HEK293T (cell line): ENCODE measurements at regions not wholly inside any gene's neighbourhood (a gene's known extent, or its start where the extent isn't known, plus 50 kb on each side); places are given as distances from the start of the nearest gene placed in this dataset.

Experiments
- ARNT ChIP-seq: fragments of 450-650 bp; IDR thresholded peaks from 2 replicates; pipeline ENCODE4 v1.6.1; 2017; ENCODE audit warnings: mild to moderate bottlenecking
- BHLHE40 ChIP-seq: fragments of 450-650 bp; IDR thresholded peaks from 2 replicates; pipeline ENCODE4 v1.6.1; 2016; ENCODE audit warnings: mild to moderate bottlenecking, moderate library complexity, borderline replicate concordance
- ELF4 ChIP-seq: fragments of 450-650 bp; IDR thresholded peaks from 2 replicates; pipeline ENCODE4 v1.6.1; 2017; ENCODE audit warnings: antibody characterized with exemption
- FOXA1 ChIP-seq: fragments of 450-650 bp; IDR thresholded peaks from 2 replicates; pipeline ENCODE4 v1.6.1; 2016; ENCODE audit warnings: mild to moderate bottlenecking
- FOXK2 ChIP-seq: fragments of 450-650 bp; IDR thresholded peaks from 2 replicates; pipeline ENCODE4 v1.6.1; 2016; ENCODE audit warnings: mild to moderate bottlenecking
- FOXM1 ChIP-seq: fragments of 450-650 bp; IDR thresholded peaks from 2 replicates; pipeline ENCODE4 v1.6.1; 2017; ENCODE audit warnings: mild to moderate bottlenecking, borderline replicate concordance
- L3MBTL2 ChIP-seq: fragments of 450-650 bp; conservative IDR thresholded peaks from 2 replicates; pipeline ENCODE4 v1.6.1; 2016; ENCODE audit warnings: mild to moderate bottlenecking
- LEF1 ChIP-seq: fragments of 450-650 bp; IDR thresholded peaks from 2 replicates; pipeline ENCODE4 v1.6.1; 2017; ENCODE audit warnings: mild to moderate bottlenecking, borderline replicate concordance
- PKNOX1 ChIP-seq: fragments of 450-650 bp; IDR thresholded peaks from 2 replicates; pipeline ENCODE4 v1.6.1; 2016
- SP1 ChIP-seq: fragments of 450-650 bp; IDR thresholded peaks from 2 replicates; pipeline ENCODE4 v1.6.1; 2017
- SUZ12 ChIP-seq: fragments of 450-650 bp; IDR thresholded peaks from 2 replicates; pipeline ENCODE4 v1.6.1; 2016; ENCODE audit warnings: mild to moderate bottlenecking
- TARDBP ChIP-seq: fragments of 450-650 bp; IDR thresholded peaks from 2 replicates; pipeline ENCODE4 v1.6.1; 2016
- ZNF384 ChIP-seq: fragments of 450-650 bp; IDR thresholded peaks from 2 replicates; pipeline ENCODE4 v1.6.1; 2016

GRCh38 chr4:71156616-71157015 is 163.2 kb downstream of the DCK start:
- TF ChIP-seq SP1 = no peak
- TF ChIP-seq PKNOX1 = no peak
- TF ChIP-seq FOXK2 = no peak
- no peak for TF ChIP-seq BHLHE40
- no peak for TF ChIP-seq TARDBP
- no peak for TF ChIP-seq FOXM1
- TF ChIP-seq FOXA1 = no peak
- no peak for TF ChIP-seq SUZ12
- no peak for TF ChIP-seq ZNF384
- TF ChIP-seq ELF4 = no peak
- TF ChIP-seq ARNT = no peak
- no peak for TF ChIP-seq L3MBTL2
- no peak for TF ChIP-seq LEF1
